ENCODE measurements at regions not wholly inside any gene's neighbourhood (a gene's known extent, or its start where the extent isn't known, plus 50 kb on each side); places are given as distances from the start of the nearest gene placed in this dataset.

DNA sequence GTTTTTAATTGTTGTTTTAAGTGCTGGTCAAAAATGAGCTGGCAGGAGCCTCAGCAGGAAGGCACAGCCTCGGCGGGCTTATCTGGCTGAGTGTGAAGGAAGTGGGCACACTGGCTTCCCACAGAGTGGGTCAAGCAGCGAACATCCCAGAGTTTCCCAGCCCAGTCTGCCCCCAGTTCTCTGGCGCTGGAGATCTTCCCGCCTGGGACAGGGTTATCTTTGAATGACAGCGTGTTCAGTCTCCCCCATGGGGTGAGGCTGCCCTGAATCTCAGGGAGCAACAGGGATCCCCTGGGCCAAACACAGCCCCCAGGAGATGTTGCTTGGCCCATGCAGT, 122.2 kb upstream of the PTPN1 start:
- Histone ChIP-seq H3K27ac (ENCODE audit: low read depth, low read length, poor library complexity, severe bottlenecking) (no peak overlapping the region), H3K4me1 (ENCODE audit: insufficient read depth, low read length, severe bottlenecking) (no peaks in the 10 kb centered on the region), H3K79me2 (ENCODE audit: insufficient read depth, low read length) (no peaks in the 10 kb centered on the region), H3F3A (ENCODE audit: insufficient read depth, low read length) (no peaks in the 10 kb centered on the region), H4K20me1 (ENCODE audit: insufficient read depth, low read length) (no peaks in the 10 kb centered on the region), H3K36me3 (ENCODE audit: insufficient read depth, low read length) (no peaks in the 10 kb centered on the region), H3K4me2 (ENCODE audit: low read length) (no peak overlapping the region), H3K9me3 (ENCODE audit: low read length) (no peaks in the 10 kb centered on the region), H3K9ac (ENCODE audit: low read length) (no peak overlapping the region), H2AFZ (ENCODE audit: low read length) (no peak overlapping the region), H3K9me2 (ENCODE audit: low read depth, low read length) (no peaks in the 10 kb centered on the region), H3K4me3 (ENCODE audit: low read depth, low read length, poor library complexity, severe bottlenecking) (no peak overlapping the region), H3K27me3 (ENCODE audit: insufficient read depth, low read length) (peaks cover 4% of the 10 kb centered on the region; the same call in 1 of the 2 replicates)
- TF ChIP-seq EZH2 (IDR thresholded peaks at IDR 0.05; ENCODE audit: borderline replicate concordance, low read length), result no peak
- TF ChIP-seq, protein P1, sequence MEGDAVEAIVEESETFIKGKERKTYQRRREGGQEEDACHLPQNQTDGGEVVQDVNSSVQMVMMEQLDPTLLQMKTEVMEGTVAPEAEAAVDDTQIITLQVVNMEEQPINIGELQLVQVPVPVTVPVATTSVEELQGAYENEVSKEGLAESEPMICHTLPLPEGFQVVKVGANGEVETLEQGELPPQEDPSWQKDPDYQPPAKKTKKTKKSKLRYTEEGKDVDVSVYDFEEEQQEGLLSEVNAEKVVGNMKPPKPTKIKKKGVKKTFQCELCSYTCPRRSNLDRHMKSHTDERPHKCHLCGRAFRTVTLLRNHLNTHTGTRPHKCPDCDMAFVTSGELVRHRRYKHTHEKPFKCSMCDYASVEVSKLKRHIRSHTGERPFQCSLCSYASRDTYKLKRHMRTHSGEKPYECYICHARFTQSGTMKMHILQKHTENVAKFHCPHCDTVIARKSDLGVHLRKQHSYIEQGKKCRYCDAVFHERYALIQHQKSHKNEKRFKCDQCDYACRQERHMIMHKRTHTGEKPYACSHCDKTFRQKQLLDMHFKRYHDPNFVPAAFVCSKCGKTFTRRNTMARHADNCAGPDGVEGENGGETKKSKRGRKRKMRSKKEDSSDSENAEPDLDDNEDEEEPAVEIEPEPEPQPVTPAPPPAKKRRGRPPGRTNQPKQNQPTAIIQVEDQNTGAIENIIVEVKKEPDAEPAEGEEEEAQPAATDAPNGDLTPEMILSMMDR (IDR thresholded peaks at IDR 0.05; ENCODE audit: low read length), result no peak

DNA sequence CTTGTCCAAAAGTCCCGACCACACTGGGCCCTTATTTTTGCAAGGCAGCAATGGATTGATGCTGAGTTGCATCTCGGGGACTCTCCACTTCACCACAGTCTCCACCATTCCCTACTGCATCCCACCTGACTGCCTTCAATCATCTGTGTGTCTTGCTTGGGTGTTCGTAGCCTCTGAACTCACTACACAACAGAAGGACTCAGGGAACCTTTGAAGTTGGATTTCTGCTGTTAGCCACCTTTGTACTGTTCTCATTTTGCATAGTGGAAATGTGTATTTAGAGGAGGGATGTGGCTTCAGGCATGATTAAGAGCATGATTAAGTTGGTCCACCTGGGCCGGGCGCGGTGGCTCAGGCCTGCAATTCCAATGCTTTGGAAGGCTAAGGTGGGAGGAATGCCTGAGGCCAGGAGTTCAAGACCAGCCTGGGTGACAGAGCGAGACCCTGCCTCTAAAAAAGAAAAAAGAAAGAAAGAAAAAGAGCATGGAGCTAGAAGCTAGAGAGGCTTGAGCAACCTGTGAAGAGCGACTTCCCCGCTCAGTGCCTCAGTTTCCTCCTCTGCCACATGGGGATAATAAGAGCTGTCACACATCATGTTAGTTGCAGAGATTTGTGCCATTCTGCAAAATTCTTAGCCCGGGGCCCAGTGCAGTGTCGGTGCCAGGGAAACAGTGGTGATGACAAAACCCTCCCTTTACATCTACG, 121.3 kb upstream of the PTPN1 start:
- no peak overlapping the region for H3K27ac ChIP-seq (ENCODE audit: low read depth, low read length, poor library complexity, severe bottlenecking)
- no peaks in the 10 kb centered on the region for H3K4me1 ChIP-seq (ENCODE audit: insufficient read depth, low read length, severe bottlenecking)

DNA sequence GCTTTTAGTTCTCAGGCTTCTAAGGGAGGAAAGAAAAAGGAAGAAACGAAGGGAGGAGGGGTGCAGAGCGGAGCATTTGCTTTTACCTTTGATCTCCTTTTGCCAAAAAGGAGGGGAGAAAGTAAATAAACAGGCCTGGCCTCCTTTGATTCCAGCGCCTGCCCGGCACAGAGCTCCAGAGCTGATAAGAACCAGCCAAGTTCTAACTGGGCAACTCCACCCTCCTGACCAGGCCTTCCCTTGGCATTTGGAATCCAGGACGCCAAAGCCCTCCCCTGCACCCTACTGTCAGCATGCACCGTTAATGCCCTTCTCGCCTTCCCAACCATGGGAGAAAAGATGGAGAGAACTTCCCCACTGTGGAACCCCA, 120.8 kb upstream of the PTPN1 start:
- Histone ChIP-seq H3K4me2 (ENCODE audit: low read length) (no peak overlapping the region), H3K4me3 (ENCODE audit: low read depth, low read length, poor library complexity, severe bottlenecking) (no peak overlapping the region), H3K9me2 (ENCODE audit: low read depth, low read length) (no peaks in the 10 kb centered on the region), H3K4me1 (ENCODE audit: insufficient read depth, low read length, severe bottlenecking) (no peaks in the 10 kb centered on the region), H3K9ac (ENCODE audit: low read length) (no peak overlapping the region), H3K79me2 (ENCODE audit: insufficient read depth, low read length) (no peaks in the 10 kb centered on the region), H2AFZ (ENCODE audit: low read length) (no peak overlapping the region), H3F3A (ENCODE audit: insufficient read depth, low read length) (no peaks in the 10 kb centered on the region), H3K27me3 (ENCODE audit: insufficient read depth, low read length) (peaks cover 4% of the 10 kb centered on the region; the same call in 1 of the 2 replicates), H3K9me3 (ENCODE audit: low read length) (no peaks in the 10 kb centered on the region), H4K20me1 (ENCODE audit: insufficient read depth, low read length) (no peaks in the 10 kb centered on the region), H3K36me3 (ENCODE audit: insufficient read depth, low read length) (no peaks in the 10 kb centered on the region), H3K27ac (ENCODE audit: low read depth, low read length, poor library complexity, severe bottlenecking) (no peak overlapping the region)
- no peak for TF ChIP-seq EZH2 (IDR thresholded peaks at IDR 0.05; ENCODE audit: borderline replicate concordance, low read length)
- TF ChIP-seq, protein P1 (IDR thresholded peaks at IDR 0.05; ENCODE audit: low read length), result no peak

More for the DNA sequence above, 121.3 kb upstream of the PTPN1 start:
- TF ChIP-seq, protein P1 (IDR thresholded peaks at IDR 0.05; ENCODE audit: low read length), result no peak
- no peak for TF ChIP-seq EZH2 (IDR thresholded peaks at IDR 0.05; ENCODE audit: borderline replicate concordance, low read length)
- H3K9me2 ChIP-seq (ENCODE audit: low read depth, low read length), result no peaks in the 10 kb centered on the region
- no peaks in the 10 kb centered on the region for H3K79me2 ChIP-seq (ENCODE audit: insufficient read depth, low read length)
- H3K4me3 ChIP-seq (ENCODE audit: low read depth, low read length, poor library complexity, severe bottlenecking), result no peak overlapping the region
- H3K9me3 ChIP-seq (ENCODE audit: low read length), result no peaks in the 10 kb centered on the region
- no peaks in the 10 kb centered on the region for H3K36me3 ChIP-seq (ENCODE audit: insufficient read depth, low read length)
- no peak overlapping the region for H3K4me2 ChIP-seq (ENCODE audit: low read length)
- no peaks in the 10 kb centered on the region for H3F3A ChIP-seq (ENCODE audit: insufficient read depth, low read length)
- no peak overlapping the region for H2AFZ ChIP-seq (ENCODE audit: low read length)
- no peak overlapping the region for H3K9ac ChIP-seq (ENCODE audit: low read length)
- no peaks in the 10 kb centered on the region for H4K20me1 ChIP-seq (ENCODE audit: insufficient read depth, low read length)
- H3K27me3 ChIP-seq (ENCODE audit: insufficient read depth, low read length), result peaks cover 4% of the 10 kb centered on the region; the same call in 1 of the 2 replicates
